Testis (tissue), 2 donors: ENCODE measurements at regions not wholly inside any gene's neighbourhood (a gene's known extent, or its start where the extent isn't known, plus 50 kb on each side); places are given as distances from the start of the nearest gene placed in this dataset.

Source experiments
- CTCF ChIP-seq, 3 experiments: fragments of 450-650 bp in 2 of 3; fragments of 200-600 bp in 1 of 3; sonication (generic) in 1 of 3; IDR thresholded peaks; one replicate each; pipeline ENCODE4 v1.5.1; 2016 to 2019; ENCODE audit warnings: antibody characterized with exemption in 3 of 3, mild to moderate bottlenecking in 2 of 3, moderate library complexity in 1 of 3
- POLR2A ChIP-seq: fragments of 450-650 bp; IDR thresholded peaks from one replicate; pipeline ENCODE4 v1.6.1; 2017; ENCODE audit warnings: antibody characterized with exemption, mild to moderate bottlenecking, moderate library complexity

DNA sequence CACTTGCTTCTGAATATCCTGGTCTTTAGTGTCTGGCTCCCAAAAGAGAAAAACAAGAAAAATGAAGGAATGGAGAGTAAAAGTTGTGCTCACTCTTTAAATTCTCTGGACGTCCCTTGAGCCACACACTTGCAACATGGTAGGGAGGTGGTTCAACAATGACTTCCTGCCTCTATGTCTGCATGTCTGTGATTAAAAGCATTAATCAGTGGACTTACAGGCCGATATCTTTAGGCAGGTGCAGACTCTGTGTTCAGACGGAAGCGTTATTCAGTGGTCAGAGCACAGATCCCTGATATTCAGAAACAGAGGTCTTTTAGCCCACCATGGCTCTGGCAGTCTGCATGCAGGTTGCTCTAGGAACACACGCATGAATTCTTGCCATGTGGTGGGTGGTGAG, 1920.0 kb upstream of the RAG2 start:
- TF ChIP-seq POLR2A (no peak), CTCF (IDR thresholded peaks at IDR 0.05) (no peak)
